ENCODE measurements at regions not wholly inside any gene's neighbourhood (a gene's known extent, or its start where the extent isn't known, plus 50 kb on each side); places are given as distances from the start of the nearest gene placed in this dataset.

DNA sequence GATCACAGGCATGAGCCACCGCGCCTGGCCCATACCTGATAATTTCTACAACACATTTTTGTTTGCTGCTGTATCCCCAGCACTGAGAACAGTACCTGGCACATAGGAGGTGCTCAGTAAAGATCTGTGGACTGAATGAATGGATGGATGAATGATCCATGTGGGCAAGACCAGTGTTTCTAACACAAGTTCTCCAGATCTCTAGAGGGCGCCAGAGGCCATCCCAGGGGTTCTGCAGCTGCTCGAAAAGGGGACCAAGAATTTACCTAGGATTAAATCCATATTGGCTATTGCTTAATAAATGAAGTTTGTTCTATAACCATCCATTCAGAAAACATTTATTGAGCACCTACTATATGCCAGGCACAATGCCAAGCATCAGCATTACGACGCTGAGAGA lies 167.7 kb downstream of the ACTL8 start:
- no peak overlapping the region for H3K4me3 Mint-ChIP-seq
- intact Hi-C loops (cut with DNase I, micrococcal nuclease), result loop anchor here (2.0 kb wide), 1 partner anchor 178 kb away; no protein-coding TSS in a partner anchor
- peaks cover 1% of the 10 kb centered on the region for H3K9me3 Mint-ChIP-seq
- peak in 7 of 14 experiments; percentile 4 to 21 (median 11) for DNase-seq
- CTCF ChIA-PET, result no interaction called here
- no peak for ATAC-seq (ENCODE audit: poor library complexity)
- no peaks in the 10 kb centered on the region for H3K4me1 Mint-ChIP-seq (ENCODE audit: low read depth)
- POLR2A ChIA-PET, result no interaction called here
- TF ChIP-seq, protein P1, sequence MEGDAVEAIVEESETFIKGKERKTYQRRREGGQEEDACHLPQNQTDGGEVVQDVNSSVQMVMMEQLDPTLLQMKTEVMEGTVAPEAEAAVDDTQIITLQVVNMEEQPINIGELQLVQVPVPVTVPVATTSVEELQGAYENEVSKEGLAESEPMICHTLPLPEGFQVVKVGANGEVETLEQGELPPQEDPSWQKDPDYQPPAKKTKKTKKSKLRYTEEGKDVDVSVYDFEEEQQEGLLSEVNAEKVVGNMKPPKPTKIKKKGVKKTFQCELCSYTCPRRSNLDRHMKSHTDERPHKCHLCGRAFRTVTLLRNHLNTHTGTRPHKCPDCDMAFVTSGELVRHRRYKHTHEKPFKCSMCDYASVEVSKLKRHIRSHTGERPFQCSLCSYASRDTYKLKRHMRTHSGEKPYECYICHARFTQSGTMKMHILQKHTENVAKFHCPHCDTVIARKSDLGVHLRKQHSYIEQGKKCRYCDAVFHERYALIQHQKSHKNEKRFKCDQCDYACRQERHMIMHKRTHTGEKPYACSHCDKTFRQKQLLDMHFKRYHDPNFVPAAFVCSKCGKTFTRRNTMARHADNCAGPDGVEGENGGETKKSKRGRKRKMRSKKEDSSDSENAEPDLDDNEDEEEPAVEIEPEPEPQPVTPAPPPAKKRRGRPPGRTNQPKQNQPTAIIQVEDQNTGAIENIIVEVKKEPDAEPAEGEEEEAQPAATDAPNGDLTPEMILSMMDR (IDR thresholded peaks at IDR 0.05), result peak; percentile 27
- peaks cover 0 to 7% of the 10 kb centered on the region in 2 experiments for H3K9me3 ChIP-seq (ENCODE audit: control insufficient read depth in 1 of 2, insufficient read depth in 1 of 2, low read length in 2 of 2)
- peaks cover 6 to 23% of the 10 kb centered on the region in 2 experiments for H3K27me3 ChIP-seq (ENCODE audit: control insufficient read depth in 1 of 2, insufficient read depth in 2 of 2, low read length in 2 of 2)
- H3K36me3 Mint-ChIP-seq (ENCODE audit: low read depth), result no peaks in the 10 kb centered on the region
- no peaks in the 10 kb centered on the region for H3K4me1 ChIP-seq (ENCODE audit: insufficient read depth, low read length)
- H3K4me3 ChIP-seq (ENCODE audit: low read length), result no peak overlapping the region
- H3K36me3 ChIP-seq (ENCODE audit: insufficient read depth, low read length), result no peaks in the 10 kb centered on the region
- no peak overlapping the region for H3K27ac ChIP-seq (ENCODE audit: low read depth in 1 of 2, low read length in 2 of 2)
- no peak overlapping the region for H3K27ac Mint-ChIP-seq
- H3K27me3 Mint-ChIP-seq, result peaks cover 65% of the 10 kb centered on the region

DNA sequence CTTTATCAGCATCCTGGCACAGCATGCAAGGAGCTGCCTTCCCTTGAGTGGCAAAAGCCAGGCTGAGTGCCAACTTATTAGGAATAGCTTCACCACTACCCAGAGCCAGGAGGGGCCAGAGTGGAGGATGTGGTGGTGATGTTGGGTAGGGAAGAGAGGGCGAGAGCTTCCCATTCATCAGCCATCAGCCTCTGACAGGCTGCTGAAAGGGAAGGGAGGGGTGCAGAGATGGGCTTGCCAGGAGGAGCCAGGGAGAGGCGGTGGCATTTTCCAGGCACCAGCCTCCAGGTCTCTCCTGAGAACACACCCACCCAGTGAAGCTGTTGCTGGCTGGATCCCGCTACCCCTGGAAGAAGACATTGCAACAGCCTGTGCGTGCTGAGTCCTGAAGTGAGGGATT lies 168.5 kb downstream of the ACTL8 start:
- H3K4me3 ChIP-seq (ENCODE audit: low read length), result no peak overlapping the region
- no peaks in the 10 kb centered on the region for H3K4me1 ChIP-seq (ENCODE audit: insufficient read depth, low read length)
- intact Hi-C loops (cut with DNase I, micrococcal nuclease), result loop anchor here (2.0 kb wide), 1 partner anchor 177 kb away; no protein-coding TSS in a partner anchor
- peaks cover 0 to 7% of the 10 kb centered on the region in 2 experiments for H3K9me3 ChIP-seq (ENCODE audit: control insufficient read depth in 1 of 2, insufficient read depth in 1 of 2, low read length in 2 of 2)
- no peak overlapping the region for H3K4me3 Mint-ChIP-seq
- ATAC-seq (ENCODE audit: poor library complexity) (no peak), DNase-seq (no peak)
- ChIA-PET POLR2A (no interaction called here), CTCF (no interaction called here)
- peaks cover 59% of the 10 kb centered on the region for H3K27me3 Mint-ChIP-seq
- H3K27ac Mint-ChIP-seq, result no peak overlapping the region
- no peaks in the 10 kb centered on the region for H3K9me3 Mint-ChIP-seq
- no peaks in the 10 kb centered on the region for H3K36me3 Mint-ChIP-seq (ENCODE audit: low read depth)
- H3K4me1 Mint-ChIP-seq (ENCODE audit: low read depth), result no peaks in the 10 kb centered on the region
- TF ChIP-seq, protein P1 (IDR thresholded peaks at IDR 0.05), result no peak
- peaks cover 6 to 19% of the 10 kb centered on the region in 2 experiments for H3K27me3 ChIP-seq (ENCODE audit: control insufficient read depth in 1 of 2, insufficient read depth in 2 of 2, low read length in 2 of 2)
- H3K36me3 ChIP-seq (ENCODE audit: insufficient read depth, low read length), result no peaks in the 10 kb centered on the region
- no peak overlapping the region for H3K27ac ChIP-seq (ENCODE audit: low read depth in 1 of 2, low read length in 2 of 2)

DNA sequence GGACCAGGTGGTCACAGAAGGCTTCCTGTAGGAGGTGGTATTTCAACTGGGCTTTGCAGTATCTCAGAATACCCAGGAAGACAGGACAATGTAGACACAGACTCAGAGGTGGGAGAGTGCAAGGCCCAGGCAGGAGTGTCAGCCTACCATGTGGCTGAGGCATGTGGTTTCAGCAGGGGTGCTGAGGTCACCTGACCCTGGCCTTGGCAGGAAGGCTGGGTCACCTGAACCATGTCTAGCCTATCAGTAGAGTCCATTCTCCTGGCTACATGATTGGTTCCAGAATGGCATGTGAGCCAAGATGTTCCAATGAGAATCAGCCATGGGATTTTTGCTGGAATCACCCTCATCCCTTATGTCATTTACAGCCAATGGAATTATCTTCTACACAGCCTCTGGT lies 169.4 kb downstream of the ACTL8 start:
- Histone ChIP-seq H3K9me3 (ENCODE audit: control insufficient read depth in 1 of 2, insufficient read depth in 1 of 2, low read length in 2 of 2) (peaks cover 0 to 7% of the 10 kb centered on the region in 2 experiments), H3K27ac (ENCODE audit: low read depth in 1 of 2, low read length in 2 of 2) (no peak overlapping the region), H3K4me1 (ENCODE audit: insufficient read depth, low read length) (no peaks in the 10 kb centered on the region), H3K4me3 (ENCODE audit: low read length) (no peak overlapping the region), H3K27me3 (ENCODE audit: control insufficient read depth in 1 of 2, insufficient read depth in 2 of 2, low read length in 2 of 2) (peaks cover 6 to 16% of the 10 kb centered on the region in 2 experiments), H3K36me3 (ENCODE audit: insufficient read depth, low read length) (no peaks in the 10 kb centered on the region)
- ATAC-seq (ENCODE audit: poor library complexity), result no peak
- Mint-ChIP-seq H3K4me1 (ENCODE audit: low read depth) (no peaks in the 10 kb centered on the region), H3K27me3 (peaks cover 63% of the 10 kb centered on the region), H3K27ac (no peak overlapping the region), H3K9me3 (no peaks in the 10 kb centered on the region), H3K4me3 (no peak overlapping the region), H3K36me3 (ENCODE audit: low read depth) (no peaks in the 10 kb centered on the region)
- no peak for DNase-seq
- POLR2A ChIA-PET, result no interaction called here
- intact Hi-C loops (cut with DNase I, micrococcal nuclease), result no loop called here
- TF ChIP-seq, protein P1 (IDR thresholded peaks at IDR 0.05), result no peak
- CTCF ChIA-PET, result no interaction called here

Measured in CD4-positive, alpha-beta T cell (primary cell).